Adrenal gland (tissue), 9 donors: ENCODE measurements at regions not wholly inside any gene's neighbourhood (a gene's known extent, or its start where the extent isn't known, plus 50 kb on each side); places are given as distances from the start of the nearest gene placed in this dataset.

Experiments used
- DNase-seq, 7 donors: peaks; one replicate each; pipeline ENCODE4 v3.0.0-alpha.2; 2019 to 2020
- H3K27ac ChIP-seq, 5 donors: fragments of 200-600 bp; sonication (generic) in 4 of 5; 1 replicate in 3 of 5; 2 replicates in 2 of 5; pipeline versions ENCODE4 v1.5.1 to v1.8.0; 2016 to 2020; ENCODE audit warnings: mild to moderate bottlenecking in 1 of 5
- H3K27me3 ChIP-seq: fragments of 200-600 bp; 2 replicates; pipeline ENCODE4 v1.8.0; 2021
- H3K36me3 ChIP-seq, 2 donors: fragments of 200-600 bp; replicated peaks in 1 of 2; 1 replicate in 1 of 2; 2 replicates in 1 of 2; pipeline versions ENCODE4 v1.5.1 to v1.8.0; 2018 to 2022
- H3K4me1 ChIP-seq, 2 donors: fragments of 200-600 bp; replicated peaks in 1 of 2; 1 replicate in 1 of 2; 2 replicates in 1 of 2; pipeline versions ENCODE4 v1.5.1 to v1.8.0; 2018 to 2021
- H3K4me3 ChIP-seq, 4 donors: fragments of 200-600 bp; sonication (generic) in 3 of 4; one replicate each; pipeline ENCODE4 v1.5.1; 2016 to 2018
- H3K9me3 ChIP-seq, 3 donors: fragments of 200-600 bp; sonication (generic) in 1 of 3; replicated peaks in 1 of 3; 1 replicate in 2 of 3; 2 replicates in 1 of 3; pipeline versions ENCODE4 v1.5.1 to v1.8.0; 2016 to 2021
- POLR2A ChIP-seq, 2 donors: fragments of 450-650 bp; IDR thresholded peaks; one replicate each; pipeline ENCODE4 v1.6.1; 2017; ENCODE audit warnings: antibody characterized with exemption in 2 of 2, mild to moderate bottlenecking in 2 of 2, moderate library complexity in 1 of 2
- WGBS, 4 donors: extraction: QIAGEN DNeasy Blood & Tissue Kit in 2 of 4; methylation state at CpG; one replicate each; pipeline versions ENCODE4 v1.1.5 to v1.1.7; 2013 to 2017; 5-methylcytosine and 5-hydroxymethylcytosine counted together
- intact Hi-C, 2 donors: fragments of 100-400 bp; cut with DNase I; formaldehyde crosslinking; loops; one replicate each; pipeline versions ENCODE4 v1.14.1 to v1.15.0; 2022 to 2023
- TF ChIP-seq, protein P1 (sequence below), 6 experiments: fragments of 450-650 bp in 4 of 6; fragments of 200-600 bp in 2 of 6; sonication (generic) in 1 of 6; IDR thresholded peaks; 1 replicate in 5 of 6; 2 replicates in 1 of 6; pipeline versions ENCODE4 v1.5.1 to v1.8.0; 2016 to 2021; ENCODE audit warnings: antibody characterized with exemption in 6 of 6, mild to moderate bottlenecking in 2 of 6, moderate library complexity in 1 of 6
- donor health status: healthy with polysubstance abuse.
- donor health status: Bipolar disorder and iron deficiency.
- donor health status: DM: yes; HTN: yes; CAD: no.
- donor health status: DM: no; HTN: no; CAD: no.
- donor health status: DM: no; HTN: no; CAD: no.

DNA sequence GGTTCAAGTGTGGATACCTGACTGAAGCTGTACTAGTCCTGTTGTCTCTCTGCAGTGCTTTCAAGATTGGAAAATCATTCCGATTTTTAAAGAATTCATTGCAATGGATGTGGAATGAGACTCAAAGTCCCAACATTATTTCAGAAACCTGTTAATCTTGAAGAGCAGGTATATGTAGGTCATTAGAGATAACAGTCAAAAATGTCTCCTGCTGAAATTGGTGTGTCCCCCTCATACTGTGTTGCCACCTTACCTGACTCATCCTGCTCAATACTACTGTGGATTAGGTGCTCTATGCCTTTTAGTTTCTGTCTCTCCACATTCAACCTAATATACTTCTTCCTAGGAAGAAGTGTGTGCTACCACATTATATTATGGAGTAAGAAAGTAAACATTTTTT, 91.1 kb upstream of the NR3C1 start:
- no peaks in the 10 kb centered on the region for H3K36me3 ChIP-seq
- no peak for DNase-seq
- no peak overlapping the region for H3K4me3 ChIP-seq
- TF ChIP-seq POLR2A (IDR thresholded peaks at IDR 0.05), result no peak
- TF ChIP-seq, protein P1, sequence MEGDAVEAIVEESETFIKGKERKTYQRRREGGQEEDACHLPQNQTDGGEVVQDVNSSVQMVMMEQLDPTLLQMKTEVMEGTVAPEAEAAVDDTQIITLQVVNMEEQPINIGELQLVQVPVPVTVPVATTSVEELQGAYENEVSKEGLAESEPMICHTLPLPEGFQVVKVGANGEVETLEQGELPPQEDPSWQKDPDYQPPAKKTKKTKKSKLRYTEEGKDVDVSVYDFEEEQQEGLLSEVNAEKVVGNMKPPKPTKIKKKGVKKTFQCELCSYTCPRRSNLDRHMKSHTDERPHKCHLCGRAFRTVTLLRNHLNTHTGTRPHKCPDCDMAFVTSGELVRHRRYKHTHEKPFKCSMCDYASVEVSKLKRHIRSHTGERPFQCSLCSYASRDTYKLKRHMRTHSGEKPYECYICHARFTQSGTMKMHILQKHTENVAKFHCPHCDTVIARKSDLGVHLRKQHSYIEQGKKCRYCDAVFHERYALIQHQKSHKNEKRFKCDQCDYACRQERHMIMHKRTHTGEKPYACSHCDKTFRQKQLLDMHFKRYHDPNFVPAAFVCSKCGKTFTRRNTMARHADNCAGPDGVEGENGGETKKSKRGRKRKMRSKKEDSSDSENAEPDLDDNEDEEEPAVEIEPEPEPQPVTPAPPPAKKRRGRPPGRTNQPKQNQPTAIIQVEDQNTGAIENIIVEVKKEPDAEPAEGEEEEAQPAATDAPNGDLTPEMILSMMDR (IDR thresholded peaks at IDR 0.05), result no peak
- H3K4me1 ChIP-seq, result peaks cover 10 to 22% of the 10 kb centered on the region in 2 donors
- no peaks in the 10 kb centered on the region for H3K27me3 ChIP-seq
- no peak overlapping the region for H3K27ac ChIP-seq
- intact Hi-C loops, result no loop called here
- WGBS, 4 donors, result 79 to 91% (median 79%) methylated on average over 1 of the region's 1 CpG
- no peaks in the 10 kb centered on the region for H3K9me3 ChIP-seq

DNA sequence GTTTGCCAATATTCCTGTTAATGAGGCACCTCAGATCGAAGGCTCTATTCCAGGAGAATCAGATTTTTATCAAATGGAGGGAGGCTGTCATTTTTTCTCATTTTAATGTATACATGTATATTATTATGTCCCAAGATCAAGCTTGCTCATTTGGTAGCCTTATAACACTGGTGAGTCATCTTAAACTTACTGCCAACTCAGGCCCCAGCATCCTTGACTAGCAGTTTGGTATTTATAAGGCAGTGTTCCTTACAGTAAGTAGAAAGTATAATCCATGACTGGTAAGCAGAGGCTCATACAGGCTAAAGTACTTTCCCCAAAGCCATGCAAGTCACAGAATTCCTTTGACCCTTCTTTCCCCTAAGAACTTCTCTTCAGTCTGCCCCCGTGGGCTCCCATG, 90.7 kb upstream of the NR3C1 start:
- Histone ChIP-seq H3K4me3 (no peak overlapping the region), H3K27ac (no peak overlapping the region), H3K4me1 (peaks cover 10 to 22% of the 10 kb centered on the region in 2 donors), H3K9me3 (no peaks in the 10 kb centered on the region), H3K27me3 (no peaks in the 10 kb centered on the region), H3K36me3 (no peaks in the 10 kb centered on the region)
- intact Hi-C loops, result no loop called here
- no peak for TF ChIP-seq POLR2A (IDR thresholded peaks at IDR 0.05)
- TF ChIP-seq, protein P1 (IDR thresholded peaks at IDR 0.05), result no peak
- WGBS, 4 donors, result 90 to 100% (median 95%) methylated on average over 2 of the region's 2 CpGs
- DNase-seq, result no peak

DNA sequence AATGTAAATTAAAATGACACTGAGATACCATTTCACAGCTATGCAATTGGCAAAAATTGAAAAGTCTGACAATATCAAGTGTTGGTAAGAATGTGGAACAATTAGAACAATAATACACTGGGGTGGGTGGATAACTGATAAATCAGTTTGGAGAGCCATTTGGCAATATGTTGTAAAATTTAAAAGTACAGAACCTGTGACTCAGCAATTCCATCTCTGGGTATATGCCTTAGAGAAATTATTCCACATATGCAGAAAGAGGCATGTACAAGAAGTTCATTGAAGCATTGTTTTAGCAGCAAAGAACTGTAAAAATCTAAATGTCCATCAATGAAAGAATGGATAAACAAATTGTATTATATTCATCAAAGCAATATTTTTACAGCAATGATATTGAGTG, 89.3 kb upstream of the NR3C1 start:
- Histone ChIP-seq H3K4me3 (no peak overlapping the region), H3K27ac (no peak overlapping the region), H3K4me1 (peaks cover 10 to 22% of the 10 kb centered on the region in 2 donors), H3K36me3 (no peaks in the 10 kb centered on the region), H3K9me3 (no peaks in the 10 kb centered on the region), H3K27me3 (no peaks in the 10 kb centered on the region)
- intact Hi-C loops, result no loop called here
- DNase-seq, result no peak
- TF ChIP-seq POLR2A (IDR thresholded peaks at IDR 0.05), result no peak
- TF ChIP-seq, protein P1 (IDR thresholded peaks at IDR 0.05), result no peak

GRCh38 chr5:143491646-143492045, 88.2 kb upstream of the NR3C1 start:
- no peak for DNase-seq
- H3K27ac ChIP-seq, result no peak overlapping the region
- 82 to 85% (median 85%) methylated on average over 3 of the region's 3 CpGs for WGBS, 4 donors
- no peak overlapping the region for H3K4me3 ChIP-seq
- no peaks in the 10 kb centered on the region for H3K9me3 ChIP-seq
- H3K4me1 ChIP-seq, result peaks cover 10 to 20% of the 10 kb centered on the region in 2 donors
- H3K36me3 ChIP-seq, result no peaks in the 10 kb centered on the region
- H3K27me3 ChIP-seq, result no peaks in the 10 kb centered on the region
- TF ChIP-seq, protein P1 (IDR thresholded peaks at IDR 0.05), result no peak
- no peak for TF ChIP-seq POLR2A (IDR thresholded peaks at IDR 0.05)
- intact Hi-C loops, result no loop called here
